ENCODE measurements at regions not wholly inside any gene's neighbourhood (a gene's known extent, or its start where the extent isn't known, plus 50 kb on each side); places are given as distances from the start of the nearest gene placed in this dataset.

GRCh38 chr2:59921743-59922142 lies 631.7 kb downstream of the BCL11A start:
- H3K9me3 Mint-ChIP-seq = no peaks in the 10 kb centered on the region
- no peak overlapping the region for H3K4me3 Mint-ChIP-seq
- peaks cover 6% of the 10 kb centered on the region for H3K27me3 Mint-ChIP-seq (ENCODE audit: low read depth)
- H3K36me3 Mint-ChIP-seq (ENCODE audit: low read depth) = no peaks in the 10 kb centered on the region
- H3K4me1 Mint-ChIP-seq = peaks cover 9% of the 10 kb centered on the region
- no peak overlapping the region for H3K27ac Mint-ChIP-seq
- TF ChIP-seq, protein P1, sequence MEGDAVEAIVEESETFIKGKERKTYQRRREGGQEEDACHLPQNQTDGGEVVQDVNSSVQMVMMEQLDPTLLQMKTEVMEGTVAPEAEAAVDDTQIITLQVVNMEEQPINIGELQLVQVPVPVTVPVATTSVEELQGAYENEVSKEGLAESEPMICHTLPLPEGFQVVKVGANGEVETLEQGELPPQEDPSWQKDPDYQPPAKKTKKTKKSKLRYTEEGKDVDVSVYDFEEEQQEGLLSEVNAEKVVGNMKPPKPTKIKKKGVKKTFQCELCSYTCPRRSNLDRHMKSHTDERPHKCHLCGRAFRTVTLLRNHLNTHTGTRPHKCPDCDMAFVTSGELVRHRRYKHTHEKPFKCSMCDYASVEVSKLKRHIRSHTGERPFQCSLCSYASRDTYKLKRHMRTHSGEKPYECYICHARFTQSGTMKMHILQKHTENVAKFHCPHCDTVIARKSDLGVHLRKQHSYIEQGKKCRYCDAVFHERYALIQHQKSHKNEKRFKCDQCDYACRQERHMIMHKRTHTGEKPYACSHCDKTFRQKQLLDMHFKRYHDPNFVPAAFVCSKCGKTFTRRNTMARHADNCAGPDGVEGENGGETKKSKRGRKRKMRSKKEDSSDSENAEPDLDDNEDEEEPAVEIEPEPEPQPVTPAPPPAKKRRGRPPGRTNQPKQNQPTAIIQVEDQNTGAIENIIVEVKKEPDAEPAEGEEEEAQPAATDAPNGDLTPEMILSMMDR (IDR thresholded peaks at IDR 0.05; ENCODE audit: unreplicated experiment in 3 of 3) = no peak

- no peaks in the 10 kb centered on the region for H3K36me3 Mint-ChIP-seq (ENCODE audit: low read depth)
Measured at GRCh38 chr2:59920961-59921360, 632.5 kb downstream of the BCL11A start.

GRCh38 chr2:59920307-59920706 lies 633.1 kb downstream of the BCL11A start:
- no peak overlapping the region for H3K27ac Mint-ChIP-seq
- peaks cover 6% of the 10 kb centered on the region for H3K27me3 Mint-ChIP-seq (ENCODE audit: low read depth)
- H3K9me3 Mint-ChIP-seq = no peaks in the 10 kb centered on the region
- H3K36me3 Mint-ChIP-seq (ENCODE audit: low read depth) = no peaks in the 10 kb centered on the region
- peaks cover 9% of the 10 kb centered on the region for H3K4me1 Mint-ChIP-seq
- TF ChIP-seq, protein P1 (IDR thresholded peaks at IDR 0.05; ENCODE audit: unreplicated experiment in 3 of 3) = no peak
- H3K4me3 Mint-ChIP-seq = no peak overlapping the region

More at GRCh38 chr2:59920961-59921360, 632.5 kb downstream of the BCL11A start:
- Mint-ChIP-seq H3K27ac (no peak overlapping the region), H3K4me1 (peaks cover 9% of the 10 kb centered on the region), H3K9me3 (no peaks in the 10 kb centered on the region), H3K4me3 (no peak overlapping the region), H3K27me3 (ENCODE audit: low read depth) (peaks cover 6% of the 10 kb centered on the region)
- TF ChIP-seq, protein P1 (IDR thresholded peaks at IDR 0.05; ENCODE audit: unreplicated experiment in 3 of 3) = no peak

DNA sequence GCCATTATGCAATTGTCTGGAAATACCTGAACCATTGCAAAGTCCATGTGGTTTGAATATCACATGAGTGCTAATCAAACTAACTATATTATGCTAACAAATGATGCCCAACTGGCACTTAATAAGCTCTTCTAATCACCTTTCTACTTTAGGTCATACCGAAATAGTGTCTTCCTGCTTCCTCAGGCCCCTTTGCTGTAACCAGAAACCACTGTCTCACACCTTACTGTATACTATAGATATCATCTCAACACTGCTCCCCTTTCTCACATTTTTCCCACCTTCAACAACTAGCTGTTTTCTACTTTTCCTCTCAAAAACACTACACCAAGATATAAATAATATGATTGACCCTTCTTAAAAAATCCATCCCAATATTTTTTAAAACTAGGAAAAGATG lies 633.9 kb downstream of the BCL11A start:
- no peak overlapping the region for H3K27ac Mint-ChIP-seq
- H3K9me3 Mint-ChIP-seq = no peaks in the 10 kb centered on the region
- H3K27me3 Mint-ChIP-seq (ENCODE audit: low read depth) = peaks cover 6% of the 10 kb centered on the region
- H3K4me1 Mint-ChIP-seq = peaks cover 9% of the 10 kb centered on the region
- TF ChIP-seq, protein P1 (IDR thresholded peaks at IDR 0.05; ENCODE audit: unreplicated experiment in 3 of 3) = no peak
- no peaks in the 10 kb centered on the region for H3K36me3 Mint-ChIP-seq (ENCODE audit: low read depth)
- H3K4me3 Mint-ChIP-seq = no peak overlapping the region

DNA sequence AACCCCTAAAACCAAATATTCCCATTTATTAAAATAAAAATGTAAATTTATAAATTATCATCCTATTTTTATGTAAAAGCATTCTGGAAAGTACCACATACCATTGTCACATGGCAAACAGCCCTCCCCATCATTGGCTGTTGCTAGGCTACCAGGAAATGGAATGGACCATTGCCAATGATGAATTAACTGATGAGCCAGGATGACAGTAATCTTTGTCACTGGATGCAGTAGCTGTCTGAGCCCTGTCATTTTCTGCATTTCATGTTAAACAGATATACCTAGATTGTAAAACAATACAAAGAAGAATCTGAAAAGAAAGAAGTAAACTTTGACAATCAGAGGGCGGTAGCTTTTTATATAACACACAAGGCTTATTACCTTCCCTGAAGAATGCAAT lies 641.4 kb downstream of the BCL11A start:
- no peaks in the 10 kb centered on the region for H3K9me3 Mint-ChIP-seq
- H3K27me3 Mint-ChIP-seq (ENCODE audit: low read depth) = peaks cover under 1% of the 10 kb centered on the region
- no peak overlapping the region for H3K27ac Mint-ChIP-seq
- no peaks in the 10 kb centered on the region for H3K4me1 Mint-ChIP-seq
- H3K4me3 Mint-ChIP-seq = no peak overlapping the region
- TF ChIP-seq, protein P1 (IDR thresholded peaks at IDR 0.05; ENCODE audit: unreplicated experiment in 3 of 3) = no peak
- no peaks in the 10 kb centered on the region for H3K36me3 Mint-ChIP-seq (ENCODE audit: low read depth)

DNA sequence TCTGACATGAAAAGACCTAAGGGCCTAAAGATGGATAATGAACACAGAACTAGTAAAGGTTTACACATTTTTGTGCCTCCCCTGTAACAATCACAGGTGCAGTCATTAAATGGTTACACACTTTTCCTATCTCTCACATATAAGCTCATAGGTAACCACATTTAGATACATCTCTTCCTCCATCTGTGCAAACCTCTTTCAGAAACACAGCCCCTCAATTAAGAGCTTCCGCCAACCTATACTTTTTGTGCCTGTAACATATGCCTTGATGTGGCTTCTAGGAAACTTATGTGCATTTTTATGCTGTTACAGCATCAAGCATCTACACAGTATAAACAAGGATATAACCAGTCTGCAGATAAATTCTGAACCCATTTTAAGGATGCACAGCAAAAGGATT lies 643.3 kb downstream of the BCL11A start:
- no peaks in the 10 kb centered on the region for H3K4me1 Mint-ChIP-seq

More for the DNA sequence above, 643.3 kb downstream of the BCL11A start:
- Mint-ChIP-seq H3K27ac (no peak overlapping the region), H3K27me3 (ENCODE audit: low read depth) (no peaks in the 10 kb centered on the region), H3K4me3 (no peak overlapping the region), H3K9me3 (no peaks in the 10 kb centered on the region), H3K36me3 (ENCODE audit: low read depth) (no peaks in the 10 kb centered on the region)
- TF ChIP-seq, protein P1 (IDR thresholded peaks at IDR 0.05; ENCODE audit: unreplicated experiment in 3 of 3) = no peak

All from nephron (organoid).